NCI-H2081 (cell line): ENCODE measurements at regions not wholly inside any gene's neighbourhood (a gene's known extent, or its start where the extent isn't known, plus 50 kb on each side); places are given as distances from the start of the nearest gene placed in this dataset.

ENCODE experiments used
- DNase-seq, 2 experiments: peaks; one replicate each; lab custom pipeline; 2025; lab: John Stamatoyannopoulos, UW

GRCh38 chr2:145064511-145064910, 544.6 kb upstream of the ZEB2 start:
- DNase-seq, result no peak

- DNase-seq, result no peak
Measured at GRCh38 chr2:145060876-145061275, 541.0 kb upstream of the ZEB2 start.

GRCh38 chr2:145059914-145060313, 540.0 kb upstream of the ZEB2 start:
- DNase-seq, result no peak

- DNase-seq, result no peak
Measured at GRCh38 chr2:145059343-145059742, 539.4 kb upstream of the ZEB2 start.

- DNase-seq, result no peak
Measured at GRCh38 chr2:145058457-145058856, 538.5 kb upstream of the ZEB2 start.

GRCh38 chr2:145055651-145056050, 535.7 kb upstream of the ZEB2 start:
- no peak for DNase-seq

- DNase-seq, result no peak
Measured at GRCh38 chr2:145050134-145050533, 530.2 kb upstream of the ZEB2 start.

GRCh38 chr2:145049475-145049874, 529.6 kb upstream of the ZEB2 start:
- no peak for DNase-seq

- no peak for DNase-seq
Measured at GRCh38 chr2:145047554-145047953, 527.6 kb upstream of the ZEB2 start.

GRCh38 chr2:145044491-145044890, 524.6 kb upstream of the ZEB2 start:
- no peak for DNase-seq

- DNase-seq, result peak in 1 of 2 experiments; percentile 3
Measured at GRCh38 chr2:145043399-145043834, 523.5 kb upstream of the ZEB2 start.

GRCh38 chr2:145041706-145042105, 521.8 kb upstream of the ZEB2 start:
- DNase-seq, result no peak

- no peak for DNase-seq
Measured at GRCh38 chr2:145040433-145040832, 520.5 kb upstream of the ZEB2 start.

- DNase-seq, result no peak
Measured at GRCh38 chr2:145038041-145038525, 518.2 kb upstream of the ZEB2 start.

GRCh38 chr2:145036421-145037011, 516.6 kb upstream of the ZEB2 start:
- no peak for DNase-seq

GRCh38 chr2:145034511-145034910, 514.6 kb upstream of the ZEB2 start:
- DNase-seq, result no peak

- DNase-seq, result no peak
Measured at GRCh38 chr2:145033438-145033837, 513.5 kb upstream of the ZEB2 start.

GRCh38 chr2:145032791-145033190, 512.9 kb upstream of the ZEB2 start:
- DNase-seq, result no peak

- DNase-seq, result no peak
Measured at GRCh38 chr2:145029873-145030272, 510.0 kb upstream of the ZEB2 start.

- no peak for DNase-seq
Measured at GRCh38 chr2:145029081-145029480, 509.2 kb upstream of the ZEB2 start.

GRCh38 chr2:145028101-145028920, 508.4 kb upstream of the ZEB2 start:
- DNase-seq, result no peak

GRCh38 chr2:145026456-145027455, 506.8 kb upstream of the ZEB2 start:
- no peak for DNase-seq
